PC-3 (cell line): ENCODE measurements at regions not wholly inside any gene's neighbourhood (a gene's known extent, or its start where the extent isn't known, plus 50 kb on each side); places are given as distances from the start of the nearest gene placed in this dataset.

ENCODE experiments used
- EZH2 ChIP-seq: fragments of 300-600 bp; sonication (generic); IDR thresholded peaks from one replicate; pipeline ENCODE4 v1.6.1; 2017; ENCODE audit warnings: antibody characterized with exemption, mild to moderate bottlenecking, low read length; ENCODE audit not compliant: unreplicated experiment
- EZH2phosphoT487 ChIP-seq: fragments of 300-600 bp; sonication (generic); IDR thresholded peaks from 2 replicates; pipeline ENCODE4 v1.6.1; 2018; ENCODE audit warnings: mild to moderate bottlenecking, antibody characterized with exemption, low read length, borderline replicate concordance
- TF ChIP-seq, protein P1 (sequence below): fragments of 300-600 bp; sonication (generic); conservative IDR thresholded peaks from 2 replicates; pipeline ENCODE4 v1.5.1; 2017; ENCODE audit warnings: antibody characterized with exemption, low read depth, mild to moderate bottlenecking, low read length

DNA sequence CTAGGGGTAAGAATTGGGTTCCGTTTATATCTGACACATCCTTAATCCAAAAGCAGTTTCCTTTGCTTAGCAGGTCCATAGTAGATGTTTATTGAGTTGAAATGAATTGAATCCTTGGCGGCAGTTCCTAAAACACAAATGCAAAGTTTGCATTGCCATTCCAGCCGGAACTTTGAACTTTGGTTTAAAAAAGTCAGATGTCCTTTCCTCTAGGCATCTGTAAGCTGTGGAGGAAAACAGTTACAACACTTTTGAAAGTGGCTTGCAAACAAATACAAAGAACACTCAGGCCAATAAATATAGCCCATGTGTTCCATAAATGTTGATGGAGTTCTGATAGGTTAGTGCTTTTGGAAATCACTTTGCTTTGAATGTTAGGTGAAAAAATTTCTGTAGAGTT lies 374.7 kb upstream of the RARB start:
- no peak for TF ChIP-seq EZH2
- TF ChIP-seq, protein P1, sequence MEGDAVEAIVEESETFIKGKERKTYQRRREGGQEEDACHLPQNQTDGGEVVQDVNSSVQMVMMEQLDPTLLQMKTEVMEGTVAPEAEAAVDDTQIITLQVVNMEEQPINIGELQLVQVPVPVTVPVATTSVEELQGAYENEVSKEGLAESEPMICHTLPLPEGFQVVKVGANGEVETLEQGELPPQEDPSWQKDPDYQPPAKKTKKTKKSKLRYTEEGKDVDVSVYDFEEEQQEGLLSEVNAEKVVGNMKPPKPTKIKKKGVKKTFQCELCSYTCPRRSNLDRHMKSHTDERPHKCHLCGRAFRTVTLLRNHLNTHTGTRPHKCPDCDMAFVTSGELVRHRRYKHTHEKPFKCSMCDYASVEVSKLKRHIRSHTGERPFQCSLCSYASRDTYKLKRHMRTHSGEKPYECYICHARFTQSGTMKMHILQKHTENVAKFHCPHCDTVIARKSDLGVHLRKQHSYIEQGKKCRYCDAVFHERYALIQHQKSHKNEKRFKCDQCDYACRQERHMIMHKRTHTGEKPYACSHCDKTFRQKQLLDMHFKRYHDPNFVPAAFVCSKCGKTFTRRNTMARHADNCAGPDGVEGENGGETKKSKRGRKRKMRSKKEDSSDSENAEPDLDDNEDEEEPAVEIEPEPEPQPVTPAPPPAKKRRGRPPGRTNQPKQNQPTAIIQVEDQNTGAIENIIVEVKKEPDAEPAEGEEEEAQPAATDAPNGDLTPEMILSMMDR, result no peak
- no peak for TF ChIP-seq EZH2phosphoT487
